ENCODE measurements at regions not wholly inside any gene's neighbourhood (a gene's known extent, or its start where the extent isn't known, plus 50 kb on each side); places are given as distances from the start of the nearest gene placed in this dataset.

- Histone ChIP-seq H4K20me1 (ENCODE audit: control insufficient read depth, insufficient read depth, insufficient read length) (no peaks in the 10 kb centered on the region), H3K18ac (ENCODE audit: insufficient read length, low read depth, low read length) (no peak overlapping the region), H4K8ac (replicated peaks; ENCODE audit: insufficient read length, low read depth, low read length) (no peak overlapping the region), H3T11ph (ENCODE audit: low read length) (no peak overlapping the region), H2AK5ac (ENCODE audit: insufficient read length, low read length) (no peak overlapping the region), H3K23ac (ENCODE audit: insufficient read length, low read depth, low read length) (no peak overlapping the region), H2BK120ac (ENCODE audit: low read depth, low read length, poor library complexity, severe bottlenecking) (no peak overlapping the region), H3K56ac (ENCODE audit: insufficient read length, low read depth, low read length) (no peak overlapping the region), H2AFZ (ENCODE audit: low read length) (no peak overlapping the region), H3K9me3 (ENCODE audit: control insufficient read depth, low read depth, low read length) (no peaks in the 10 kb centered on the region), H3K79me1 (ENCODE audit: insufficient read depth, low read depth, low read length, poor library complexity, severe bottlenecking) (no peaks in the 10 kb centered on the region), H3K27ac (ENCODE audit: insufficient read length, low read depth, low read length) (no peak overlapping the region), H4K91ac (ENCODE audit: insufficient read length, low read depth, low read length) (no peak overlapping the region), H3K4ac (ENCODE audit: low read depth, low read length) (no peak overlapping the region), H3K27me3 (ENCODE audit: insufficient read depth, low read length) (no peaks in the 10 kb centered on the region), H3K4me1 (ENCODE audit: insufficient read depth, low read length) (no peaks in the 10 kb centered on the region), H2BK20ac (ENCODE audit: low read depth, low read length, poor library complexity, severe bottlenecking) (no peak overlapping the region), H3K4me2 (ENCODE audit: insufficient read depth, insufficient read length, low read length) (no peak overlapping the region), H2BK15ac (ENCODE audit: low read depth, low read length) (no peak overlapping the region), H3K9ac (ENCODE audit: extremely low read depth, insufficient read length, low read length) (no peak overlapping the region), H3K79me2 (ENCODE audit: insufficient read depth, low read length) (no peaks in the 10 kb centered on the region), H2BK5ac (ENCODE audit: insufficient read length, low read length) (no peak overlapping the region), H4K5ac (ENCODE audit: insufficient read length, low read depth, low read length) (no peak overlapping the region), H3K14ac (ENCODE audit: insufficient read depth, low read length) (no peak overlapping the region), H2BK12ac (ENCODE audit: insufficient read length, low read depth, low read length) (no peak overlapping the region), H3K23me2 (ENCODE audit: insufficient read length, low read depth, low read length, poor library complexity, severe bottlenecking) (no peaks in the 10 kb centered on the region)
- Mint-ChIP-seq H3K27me3 (ENCODE audit: low read depth) (peaks cover 1% of the 10 kb centered on the region), H3K27ac (no peak overlapping the region), H3K36me3 (ENCODE audit: insufficient read depth in 1 of 3, low read depth in 3 of 3) (peaks cover 0 to 1% (median 0%) of the 10 kb centered on the region in 3 experiments; a peak in 1 of 7 replicates), H3K9me3 (peaks cover 11 to 34% of the 10 kb centered on the region in 2 experiments; a peak in 4 of 5 replicates), H3K4me3 (no peak overlapping the region), H3K4me1 (no peaks in the 10 kb centered on the region)
- no peak for TF ChIP-seq CTCF (conservative IDR thresholded peaks at IDR 0.05)
- no CpG with 5 or more reads among the region's 28 CpGs for WGBS (ENCODE audit: extremely low coverage, insufficient read length, low lambda C conversion rate)
- no peak for DNase-seq
Observed at GRCh38 chr11:60647087-60647486, 52.3 kb upstream of the MS4A8 start.

Data from H9 (cell line).